ENCODE measurements at regions not wholly inside any gene's neighbourhood (a gene's known extent, or its start where the extent isn't known, plus 50 kb on each side); places are given as distances from the start of the nearest gene placed in this dataset.

- TF ChIP-seq, protein P1, sequence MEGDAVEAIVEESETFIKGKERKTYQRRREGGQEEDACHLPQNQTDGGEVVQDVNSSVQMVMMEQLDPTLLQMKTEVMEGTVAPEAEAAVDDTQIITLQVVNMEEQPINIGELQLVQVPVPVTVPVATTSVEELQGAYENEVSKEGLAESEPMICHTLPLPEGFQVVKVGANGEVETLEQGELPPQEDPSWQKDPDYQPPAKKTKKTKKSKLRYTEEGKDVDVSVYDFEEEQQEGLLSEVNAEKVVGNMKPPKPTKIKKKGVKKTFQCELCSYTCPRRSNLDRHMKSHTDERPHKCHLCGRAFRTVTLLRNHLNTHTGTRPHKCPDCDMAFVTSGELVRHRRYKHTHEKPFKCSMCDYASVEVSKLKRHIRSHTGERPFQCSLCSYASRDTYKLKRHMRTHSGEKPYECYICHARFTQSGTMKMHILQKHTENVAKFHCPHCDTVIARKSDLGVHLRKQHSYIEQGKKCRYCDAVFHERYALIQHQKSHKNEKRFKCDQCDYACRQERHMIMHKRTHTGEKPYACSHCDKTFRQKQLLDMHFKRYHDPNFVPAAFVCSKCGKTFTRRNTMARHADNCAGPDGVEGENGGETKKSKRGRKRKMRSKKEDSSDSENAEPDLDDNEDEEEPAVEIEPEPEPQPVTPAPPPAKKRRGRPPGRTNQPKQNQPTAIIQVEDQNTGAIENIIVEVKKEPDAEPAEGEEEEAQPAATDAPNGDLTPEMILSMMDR (optimal IDR thresholded peaks at IDR 0.05 in 1 of 3, IDR thresholded peaks at IDR 0.05 in 1 of 3, conservative IDR thresholded peaks at IDR 0.05 in 1 of 3; ENCODE audit: extremely low read depth in 1 of 3, insufficient read depth in 2 of 3, low read length in 3 of 3): no peak
- no peak for TF ChIP-seq EZH2 (IDR thresholded peaks at IDR 0.05; ENCODE audit: low read length)
Measured at GRCh38 chr18:61666876-61667590, 225.8 kb downstream of the RNF152 start.

Data from keratinocyte (primary cell).